ENCODE measurements at regions not wholly inside any gene's neighbourhood (a gene's known extent, or its start where the extent isn't known, plus 50 kb on each side); places are given as distances from the start of the nearest gene placed in this dataset.

- no peak for DNase-seq
- WGBS (ENCODE audit: insufficient coverage): 89% methylated on average over 3 of the region's 3 CpGs
- Histone ChIP-seq H3K79me2 (ENCODE audit: control insufficient read depth, insufficient read depth, low read length) (no peaks in the 10 kb centered on the region), H3K4me1 (ENCODE audit: control insufficient read depth in 2 of 2, insufficient read depth in 2 of 2, low read length in 2 of 2) (no peaks in the 10 kb centered on the region), H3K4me3 (ENCODE audit: control extremely low read depth in 1 of 5, extremely low read depth in 1 of 5, insufficient read depth in 1 of 5, low read depth in 2 of 5, low read length in 4 of 5) (no peak overlapping the region), H2AFZ (ENCODE audit: insufficient read depth, low read depth, low read length, poor library complexity, severe bottlenecking) (no peak overlapping the region), H3K9me3 (ENCODE audit: control extremely low read depth in 1 of 3, control insufficient read depth in 2 of 3, insufficient read depth in 1 of 3, low read length in 2 of 3) (peaks cover 0 to 10% (median 0%) of the 10 kb centered on the region in 3 donors), H3K27me3 (replicated peaks in 1 of 4; ENCODE audit: control extremely low read depth in 1 of 4, control insufficient read depth in 3 of 4, insufficient read depth in 4 of 4, low read length in 3 of 4) (no peaks in the 10 kb centered on the region), H4K20me1 (ENCODE audit: control insufficient read depth, insufficient read depth, low read length, poor library complexity, severe bottlenecking) (no peaks in the 10 kb centered on the region), H3K9ac (ENCODE audit: low read length) (no peak overlapping the region), H3K27ac (ENCODE audit: low read length in 2 of 2) (no peak overlapping the region), H3K4me2 (replicated peaks; ENCODE audit: low read depth, low read length, poor library complexity, severe bottlenecking) (no peak overlapping the region), H3K36me3 (replicated peaks in 1 of 2; ENCODE audit: control extremely low read depth in 1 of 2, control insufficient read depth in 1 of 2, extremely low read depth in 1 of 2, insufficient read depth in 2 of 2, low read length in 1 of 2) (no peaks in the 10 kb centered on the region)
- Mint-ChIP-seq H3K4me3 (no peak overlapping the region), H3K4me1 (no peaks in the 10 kb centered on the region), H3K27ac (no peak overlapping the region), H3K27me3 (no peaks in the 10 kb centered on the region), H3K9me3 (ENCODE audit: insufficient read depth) (peaks cover 2% of the 10 kb centered on the region)
- POLR2A ChIA-PET: no interaction called here
- ATAC-seq (ENCODE audit: low read depth): no peak
- intact Hi-C loops (cut with micrococcal nuclease): no loop called here
- CTCF ChIA-PET: no interaction called here
- no peak for TF ChIP-seq CTCF (IDR thresholded peaks at IDR 0.05)
- no peak for TF ChIP-seq EZH2 (IDR thresholded peaks at IDR 0.05; ENCODE audit: borderline replicate concordance, insufficient read depth, low read depth, low read length, poor library complexity, severe bottlenecking)
These were observed 1257.3 kb downstream of the DIAPH3 start for GRCh38 chr13:58906329-58907007.

GRCh38 chr13:58907347-58907746, 1256.4 kb downstream of the DIAPH3 start:
- POLR2A ChIA-PET: no interaction called here
- no peaks in the 10 kb centered on the region for H3K27me3 ChIP-seq (replicated peaks in 1 of 4; ENCODE audit: control extremely low read depth in 1 of 4, control insufficient read depth in 3 of 4, insufficient read depth in 4 of 4, low read length in 3 of 4)
- Mint-ChIP-seq H3K4me3 (no peak overlapping the region), H3K27ac (no peak overlapping the region), H3K9me3 (ENCODE audit: insufficient read depth) (peaks cover 2% of the 10 kb centered on the region), H3K4me1 (no peaks in the 10 kb centered on the region), H3K27me3 (no peaks in the 10 kb centered on the region)
- H3K4me2 ChIP-seq (replicated peaks; ENCODE audit: low read depth, low read length, poor library complexity, severe bottlenecking): no peak overlapping the region
- no peak overlapping the region for H3K27ac ChIP-seq (ENCODE audit: low read length in 2 of 2)
- H3K9me3 ChIP-seq (ENCODE audit: control extremely low read depth in 1 of 3, control insufficient read depth in 2 of 3, insufficient read depth in 1 of 3, low read length in 2 of 3): peaks cover 0 to 10% (median 0%) of the 10 kb centered on the region in 3 donors
- H3K4me3 ChIP-seq (ENCODE audit: control extremely low read depth in 1 of 5, extremely low read depth in 1 of 5, insufficient read depth in 1 of 5, low read depth in 2 of 5, low read length in 4 of 5): no peak overlapping the region
- H3K4me1 ChIP-seq (ENCODE audit: control insufficient read depth in 2 of 2, insufficient read depth in 2 of 2, low read length in 2 of 2): no peaks in the 10 kb centered on the region
- H2AFZ ChIP-seq (ENCODE audit: insufficient read depth, low read depth, low read length, poor library complexity, severe bottlenecking): no peak overlapping the region
- H4K20me1 ChIP-seq (ENCODE audit: control insufficient read depth, insufficient read depth, low read length, poor library complexity, severe bottlenecking): no peaks in the 10 kb centered on the region
- H3K36me3 ChIP-seq (replicated peaks in 1 of 2; ENCODE audit: control extremely low read depth in 1 of 2, control insufficient read depth in 1 of 2, extremely low read depth in 1 of 2, insufficient read depth in 2 of 2, low read length in 1 of 2): no peaks in the 10 kb centered on the region
- intact Hi-C loops (cut with micrococcal nuclease): no loop called here
- TF ChIP-seq CTCF (IDR thresholded peaks at IDR 0.05): no peak
- no peak for TF ChIP-seq EZH2 (IDR thresholded peaks at IDR 0.05; ENCODE audit: borderline replicate concordance, insufficient read depth, low read depth, low read length, poor library complexity, severe bottlenecking)
- H3K9ac ChIP-seq (ENCODE audit: low read length): no peak overlapping the region
- no peak for ATAC-seq (ENCODE audit: low read depth)
- DNase-seq: no peak
- H3K79me2 ChIP-seq (ENCODE audit: control insufficient read depth, insufficient read depth, low read length): no peaks in the 10 kb centered on the region
- CTCF ChIA-PET: no interaction called here
